GM21528 (cell line): ENCODE measurements at regions not wholly inside any gene's neighbourhood (a gene's known extent, or its start where the extent isn't known, plus 50 kb on each side); places are given as distances from the start of the nearest gene placed in this dataset.

Experiments
- ATAC-seq: cut with Tn5 transposase; IDR thresholded peaks from one replicate; pipeline ENCODE4 v1.9.1; 2021; ENCODE audit warnings: mild to moderate bottlenecking, moderate library complexity; ENCODE audit not compliant: unreplicated experiment, low FRiP score

DNA sequence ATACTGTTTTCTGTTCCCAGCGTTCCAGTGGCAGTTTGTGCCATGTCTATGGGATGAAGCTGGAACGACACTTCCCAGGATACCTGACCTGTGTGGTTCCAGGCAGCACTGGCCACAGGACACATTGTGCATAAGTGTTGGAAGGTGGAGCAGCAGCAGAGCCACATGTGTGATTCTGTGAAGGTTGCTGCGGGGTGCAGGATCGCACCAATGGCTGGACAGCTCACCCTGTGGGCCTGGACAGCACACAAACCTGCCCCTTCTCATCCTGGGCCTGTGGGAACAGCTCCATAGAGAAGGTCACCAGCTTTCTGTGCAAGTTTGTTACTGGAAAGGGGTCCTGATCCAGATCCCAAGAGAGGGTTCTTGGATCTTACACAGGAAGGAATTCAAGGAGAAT lies 252.2 kb upstream of the RAB6C start:
- ATAC-seq: no peak

- no peak for ATAC-seq
Observed at GRCh38 chr2:129728035-129728972, 251.2 kb upstream of the RAB6C start.

DNA sequence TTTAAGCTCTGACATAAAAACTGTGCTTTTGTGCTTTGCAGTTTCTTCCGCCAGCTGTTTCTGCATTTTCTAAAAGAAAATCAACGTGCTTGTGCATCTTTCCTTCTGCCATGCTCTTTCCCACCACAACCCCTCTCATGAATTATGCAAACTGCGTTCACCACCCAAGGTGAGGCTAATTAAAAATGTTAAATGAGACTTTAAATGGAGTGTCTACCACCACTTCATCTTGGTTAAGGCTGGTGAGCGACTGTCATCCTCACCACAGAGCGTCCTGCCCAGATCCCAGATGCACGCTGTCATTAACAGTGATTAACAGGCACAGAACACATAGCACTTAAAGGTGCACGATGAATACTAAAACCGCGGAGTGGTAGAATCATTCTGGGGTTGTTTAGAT lies 250.5 kb upstream of the RAB6C start:
- ATAC-seq: no peak

- ATAC-seq: no peak
Observed at GRCh38 chr2:129729646-129730045, 249.8 kb upstream of the RAB6C start.

GRCh38 chr2:129730979-129731378 lies 248.5 kb upstream of the RAB6C start:
- no peak for ATAC-seq

DNA sequence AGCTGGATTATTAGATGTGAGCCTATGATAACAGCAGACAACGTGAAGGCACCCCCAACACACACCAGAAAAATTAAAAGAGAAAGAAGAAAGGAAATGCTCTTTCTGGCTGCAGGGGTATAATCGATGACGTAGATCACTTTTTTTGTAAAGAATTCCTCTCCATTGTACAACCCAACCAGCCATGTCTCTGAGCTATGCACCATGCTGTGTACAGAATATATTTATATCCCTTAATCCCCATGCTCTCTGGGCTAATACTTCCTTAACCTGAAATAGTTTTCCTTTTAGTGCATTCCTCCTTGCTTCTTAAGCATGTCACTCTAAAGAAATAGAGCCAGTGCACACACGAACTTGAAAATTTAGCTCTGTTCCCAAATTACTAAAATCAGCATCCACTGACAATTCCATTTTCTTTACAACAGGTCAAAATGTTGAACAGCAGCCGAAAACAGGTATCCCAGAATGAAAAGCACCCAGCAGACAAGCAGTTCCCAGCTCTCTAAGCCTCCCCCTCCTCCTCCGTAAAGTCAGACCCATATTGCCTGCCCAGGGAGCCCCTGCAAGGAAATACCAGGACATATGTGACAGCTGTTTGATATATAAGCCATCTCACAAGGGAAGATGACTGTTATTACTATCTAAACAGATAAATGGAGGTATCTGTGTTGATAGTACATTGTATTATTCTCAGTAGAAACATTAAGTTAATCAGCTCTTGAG lies 247.4 kb upstream of the RAB6C start:
- no peak for ATAC-seq

DNA sequence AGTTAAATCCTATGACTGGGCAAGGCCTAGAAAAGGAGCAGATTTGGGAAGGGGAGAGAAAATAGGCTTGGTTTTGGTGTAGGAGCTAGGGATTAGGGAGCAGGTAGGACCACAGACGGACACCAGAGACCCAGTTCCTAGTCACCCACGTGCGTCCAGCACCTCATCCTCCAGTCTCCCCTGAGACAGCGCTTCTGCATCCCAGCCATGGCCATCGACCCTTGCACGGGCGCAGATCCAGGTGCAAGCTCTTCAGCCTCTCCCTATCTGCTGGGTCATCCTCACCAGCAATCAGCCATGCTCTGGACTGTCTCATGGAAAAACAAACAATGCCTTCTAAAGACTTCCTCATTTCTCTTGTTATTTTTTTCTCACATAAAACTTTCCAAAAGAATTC lies 246.8 kb upstream of the RAB6C start:
- ATAC-seq: no peak

GRCh38 chr2:129733041-129733440 lies 246.4 kb upstream of the RAB6C start:
- ATAC-seq: no peak

DNA sequence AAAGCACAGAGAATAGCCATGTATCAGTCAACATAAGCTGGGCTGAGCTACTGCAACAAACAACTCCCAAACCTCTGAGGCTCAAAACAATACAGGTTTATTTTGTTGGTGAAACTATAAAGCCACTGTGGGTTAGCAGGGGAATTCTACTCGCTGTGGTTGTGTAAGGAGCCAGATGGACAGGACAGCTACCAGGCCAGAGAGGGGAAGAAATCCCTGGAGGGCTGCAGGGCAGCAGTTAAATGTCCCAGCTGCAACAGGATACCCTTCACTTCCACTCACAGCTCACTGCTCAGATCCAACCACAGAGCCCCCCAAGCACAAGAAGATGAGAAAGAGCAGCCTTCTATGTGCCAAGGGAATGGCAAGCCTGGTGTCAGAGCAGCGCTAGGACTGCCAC lies 245.9 kb upstream of the RAB6C start:
- no peak for ATAC-seq

- ATAC-seq: no peak
Observed at GRCh38 chr2:129734343-129735034, 245.0 kb upstream of the RAB6C start.

DNA sequence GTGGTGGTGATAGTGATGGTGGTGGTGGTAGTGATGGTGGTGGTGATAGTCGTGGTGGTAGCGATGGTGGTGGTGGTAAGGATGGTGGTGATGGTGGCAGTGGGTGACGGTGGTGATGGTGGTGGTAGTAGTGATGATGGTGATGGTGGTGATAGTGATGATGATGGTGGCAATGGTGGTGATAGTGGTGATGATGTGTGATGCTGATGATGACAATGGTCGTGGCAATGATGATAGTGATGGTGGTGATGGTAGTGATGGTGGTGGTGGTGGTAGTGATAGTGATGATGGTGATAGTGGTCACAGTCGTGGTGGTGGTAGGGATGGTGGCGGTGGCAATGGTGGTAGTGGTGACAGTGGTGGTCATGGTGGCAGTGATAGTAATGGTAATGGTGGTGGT lies 243.9 kb upstream of the RAB6C start:
- ATAC-seq: no peak

DNA sequence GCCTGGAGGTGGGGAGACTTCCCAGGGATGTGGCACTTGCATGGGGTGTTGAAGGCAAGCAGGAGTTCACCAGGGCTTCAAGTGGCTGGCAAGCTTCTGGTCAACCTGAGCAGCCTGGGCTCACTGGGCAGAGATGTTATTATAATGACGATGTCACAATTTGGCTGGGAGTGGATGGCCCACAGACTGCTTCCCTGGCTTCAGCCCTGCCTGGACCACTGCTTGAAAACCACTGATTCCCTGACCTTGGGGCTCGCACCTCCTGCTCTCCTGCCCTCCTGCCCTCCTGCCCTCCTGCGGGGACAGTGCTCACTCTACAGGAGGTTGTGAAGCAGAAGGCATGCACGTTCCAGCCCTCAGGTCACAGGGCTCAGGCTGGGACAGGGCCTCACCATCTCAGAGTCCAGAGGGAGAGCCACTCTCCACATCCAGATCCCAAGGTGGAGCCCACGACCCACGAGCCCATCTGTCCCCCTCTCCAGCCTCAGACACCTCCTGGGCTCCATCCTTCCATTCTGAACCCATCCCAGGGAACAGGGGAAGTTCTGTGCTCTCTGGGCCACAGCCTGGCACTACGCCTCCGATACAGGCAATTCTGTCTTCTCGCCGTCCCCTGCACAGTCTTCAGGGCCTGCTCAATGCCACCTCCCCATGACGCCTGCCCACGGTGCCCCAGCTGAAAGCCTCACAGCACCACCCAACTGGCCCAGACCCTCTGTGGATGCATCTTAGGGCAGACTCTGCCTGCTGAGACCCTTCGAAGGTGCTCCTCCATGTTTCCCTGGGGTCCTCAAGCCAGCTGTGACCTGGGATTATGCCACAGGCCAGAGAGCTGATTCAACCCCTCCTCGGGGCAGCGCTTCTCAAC lies 241.6 kb upstream of the RAB6C start:
- no peak for ATAC-seq

DNA sequence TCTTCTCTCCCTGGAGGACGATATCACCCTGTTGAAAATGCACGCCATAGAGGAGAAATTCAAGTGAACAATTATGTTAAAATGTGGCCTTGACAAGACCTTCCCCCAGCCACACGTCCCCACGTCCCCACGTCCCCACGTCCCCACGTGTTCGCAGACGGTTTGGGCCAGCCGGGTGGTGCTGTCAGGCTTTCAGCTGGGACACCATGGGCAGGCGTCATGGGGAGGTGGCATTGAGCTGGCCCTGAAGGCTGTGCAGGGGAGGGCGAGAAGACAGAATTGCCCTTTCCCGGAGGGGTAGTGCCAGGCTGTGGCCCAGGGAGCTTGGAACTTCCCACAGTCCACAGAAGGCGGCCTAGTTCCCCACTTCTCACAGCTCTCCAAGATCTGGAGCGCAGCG lies 240.7 kb upstream of the RAB6C start:
- no peak for ATAC-seq

GRCh38 chr2:129740504-129740903 lies 239.0 kb upstream of the RAB6C start:
- ATAC-seq: no peak

DNA sequence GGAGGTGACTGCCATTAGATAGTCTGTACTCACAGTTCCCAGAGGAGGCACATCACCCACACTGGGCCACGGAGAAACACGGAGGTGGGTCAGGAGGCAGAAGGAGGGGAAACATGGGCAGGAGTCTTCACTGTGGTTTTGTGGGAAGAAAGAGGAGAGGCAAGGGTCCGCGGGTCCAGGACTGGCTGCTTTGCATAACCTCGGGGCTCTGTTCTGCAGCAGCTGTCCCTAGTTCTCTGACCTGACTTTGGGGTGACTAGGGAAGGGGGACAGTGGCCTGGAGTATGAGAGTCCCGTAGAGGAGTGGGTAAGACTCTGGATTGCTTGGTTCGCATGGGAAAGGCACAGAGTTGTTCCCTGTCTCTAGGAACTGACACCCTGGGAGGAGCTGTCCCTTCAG lies 238.3 kb upstream of the RAB6C start:
- ATAC-seq: no peak

DNA sequence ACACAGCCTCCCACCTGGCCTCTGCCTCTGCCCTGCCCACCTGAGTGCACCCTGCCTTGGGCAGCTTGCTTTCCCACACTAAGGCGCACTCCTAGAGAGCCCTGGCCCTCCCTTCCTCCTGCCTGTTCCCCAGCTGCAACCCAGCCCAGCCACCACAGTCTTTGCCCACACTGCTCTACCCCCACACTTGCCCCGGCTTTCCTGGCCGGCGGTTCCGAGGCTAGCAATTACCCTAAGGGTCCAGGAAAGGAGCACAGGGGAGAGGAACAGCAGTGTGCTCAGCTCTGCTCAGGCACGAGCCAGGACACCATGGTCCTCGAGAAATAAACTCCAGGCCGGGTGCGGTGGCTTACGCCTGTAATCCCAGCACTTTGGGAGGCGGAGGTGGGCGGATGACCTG lies 237.8 kb upstream of the RAB6C start:
- no peak for ATAC-seq

DNA sequence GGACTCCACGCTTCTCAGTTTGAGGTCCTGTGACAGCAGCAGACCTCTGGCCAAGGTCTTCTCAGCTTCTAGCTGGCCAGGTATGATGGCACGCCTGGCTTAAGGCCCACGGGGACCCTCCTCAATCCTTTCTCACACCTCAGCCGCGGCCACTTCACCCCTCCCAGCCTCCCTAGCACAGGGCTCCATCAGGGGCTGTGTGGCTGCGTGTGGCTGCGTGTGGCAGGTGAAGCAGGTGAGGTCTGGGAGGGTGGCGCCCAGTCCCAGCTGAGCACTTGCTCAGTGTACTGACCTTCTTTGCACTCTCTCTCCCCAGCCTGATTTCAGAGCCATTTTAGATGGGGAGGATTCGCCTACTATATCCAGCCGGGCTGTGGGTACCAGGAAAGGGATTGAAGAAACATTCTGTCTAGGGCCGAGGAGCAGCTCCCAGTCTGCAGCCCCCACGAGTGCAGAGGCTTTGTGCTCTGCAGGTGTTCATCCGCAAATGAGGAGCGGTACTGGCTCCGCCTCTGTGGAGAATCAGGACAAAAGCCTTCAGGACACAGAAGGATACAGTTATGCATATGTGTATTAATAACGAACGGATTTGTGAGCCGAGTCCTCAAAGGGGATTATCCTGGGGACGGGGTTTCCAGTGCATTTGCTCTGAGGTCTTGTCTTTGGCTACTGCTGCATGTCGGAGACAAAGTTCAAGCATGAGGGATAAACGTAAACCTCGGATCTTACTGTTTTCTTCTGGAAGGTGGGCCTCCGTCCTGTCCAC lies 236.9 kb upstream of the RAB6C start:
- ATAC-seq: no peak

GRCh38 chr2:129744141-129744540 lies 235.3 kb upstream of the RAB6C start:
- ATAC-seq: no peak

DNA sequence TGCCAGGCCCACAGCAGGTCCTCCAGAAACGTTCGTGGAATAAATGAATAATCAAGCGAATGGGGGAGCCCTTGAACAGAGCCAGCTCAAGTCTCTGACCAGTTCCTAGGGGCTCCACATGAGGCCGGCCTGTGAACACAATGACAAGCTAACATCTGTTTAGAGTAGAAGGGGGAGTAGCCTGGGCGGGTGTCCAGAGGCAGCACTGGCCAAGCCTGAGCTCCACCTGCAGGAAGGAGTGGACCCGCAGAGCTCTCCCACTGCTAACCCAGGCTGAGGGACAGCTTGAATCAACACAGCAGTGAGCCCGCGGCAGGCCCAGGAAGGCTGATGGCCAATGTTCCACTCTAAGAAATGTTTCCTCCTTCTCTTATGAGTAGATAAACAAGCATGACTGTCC lies 234.8 kb upstream of the RAB6C start:
- ATAC-seq: no peak
